Fibroblast of skin of back (primary cell): ENCODE measurements at regions not wholly inside any gene's neighbourhood (a gene's known extent, or its start where the extent isn't known, plus 50 kb on each side); places are given as distances from the start of the nearest gene placed in this dataset.
"Not testable (repeated sequence)": the region's sequence is repeated elsewhere in the genome, so short reads cannot be mapped to it uniquely, and the experiment has no call there.

Experiments used
- DNase-seq: peaks from one replicate; pipeline ENCODE4 v3.0.0-alpha.2; 2013

DNA sequence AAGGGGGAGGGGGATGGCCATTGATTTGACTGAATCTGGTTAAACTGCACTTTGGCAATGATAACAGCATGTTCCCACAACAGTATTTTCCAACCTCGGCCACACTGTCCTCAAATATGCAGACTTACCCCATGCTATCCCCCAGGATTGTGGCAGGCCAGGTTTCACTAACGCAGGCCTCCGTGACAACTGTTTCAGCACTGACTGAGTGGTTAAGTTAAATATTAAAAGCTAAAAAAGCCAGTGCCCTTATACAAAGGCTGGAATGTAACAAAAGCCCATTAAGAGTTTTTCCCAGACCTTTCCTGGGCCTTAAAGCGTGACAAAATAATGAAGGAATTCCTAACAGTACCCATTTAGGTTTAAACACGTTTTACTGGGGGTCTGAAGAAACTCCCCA lies 202.9 kb downstream of the USP25 start:
- DNase-seq = peak; percentile 15

DNA sequence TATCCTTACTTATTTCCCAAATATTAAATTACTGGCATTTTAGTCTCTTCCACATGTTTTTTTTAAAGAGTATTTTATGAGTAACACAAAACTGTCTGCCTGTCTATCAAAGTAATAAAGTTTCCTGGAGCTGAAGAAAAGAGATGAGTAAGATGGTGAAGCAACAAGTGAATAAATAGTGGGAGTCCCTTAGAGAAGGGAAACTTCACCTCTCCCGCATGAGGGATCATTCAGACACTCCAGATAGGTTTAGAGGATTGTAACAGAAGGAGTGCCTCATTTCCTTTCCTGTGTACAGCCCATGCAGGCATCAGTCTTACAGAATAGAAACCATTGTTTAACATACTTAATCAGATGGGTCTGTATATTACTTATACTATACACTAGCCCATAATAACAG lies 205.7 kb downstream of the USP25 start:
- no peak for DNase-seq

DNA sequence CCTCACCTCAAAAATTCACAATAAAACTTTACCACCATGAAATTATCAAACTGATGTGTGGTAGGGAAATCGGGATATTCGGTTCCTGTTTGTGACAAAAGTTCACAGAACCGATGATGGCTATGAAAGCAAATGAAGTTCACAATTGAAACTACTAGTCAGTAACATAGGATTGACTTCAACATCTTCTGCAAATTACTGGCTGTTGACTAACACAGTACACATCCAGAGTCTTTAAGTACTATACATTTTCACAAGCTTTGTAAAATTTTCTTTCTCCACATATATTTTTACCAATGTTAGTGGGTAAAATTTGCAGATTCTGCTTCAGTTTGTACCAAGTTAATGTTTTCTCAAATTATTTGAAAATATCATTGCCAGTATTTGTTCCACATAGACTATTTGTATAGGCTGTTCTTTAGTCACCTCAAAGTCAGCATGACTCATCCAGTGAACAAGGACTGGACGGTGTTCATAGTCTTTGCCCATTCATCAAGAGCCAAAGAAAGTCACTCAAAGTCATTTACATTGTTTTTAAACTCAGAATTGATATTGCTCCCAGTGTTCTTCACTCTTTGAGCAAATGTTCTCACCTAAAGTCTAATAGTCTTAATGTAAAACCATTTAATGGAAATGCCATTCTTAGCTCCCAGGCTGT lies 213.4 kb downstream of the USP25 start:
- DNase-seq = peak; percentile 34

DNA sequence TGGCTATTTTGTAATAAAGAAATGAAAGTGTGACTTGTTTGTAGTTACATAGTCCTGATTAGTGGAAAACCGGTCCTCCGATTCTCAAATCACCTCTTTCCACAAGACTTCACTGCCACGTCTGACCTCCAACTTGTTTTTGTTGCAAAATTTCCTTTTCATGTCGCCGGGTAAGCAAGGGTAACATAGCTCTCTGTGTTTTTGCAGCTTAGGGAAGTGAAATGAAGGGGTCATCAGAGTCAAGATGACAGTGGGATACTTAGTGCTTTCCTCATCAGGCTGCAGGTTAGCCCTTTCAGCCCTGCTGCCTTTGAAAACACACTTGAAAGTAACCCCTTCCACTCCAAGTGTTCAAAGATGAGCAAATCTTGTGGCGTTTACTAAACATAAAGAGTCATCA lies 217.9 kb downstream of the USP25 start:
- DNase-seq = no peak

DNA sequence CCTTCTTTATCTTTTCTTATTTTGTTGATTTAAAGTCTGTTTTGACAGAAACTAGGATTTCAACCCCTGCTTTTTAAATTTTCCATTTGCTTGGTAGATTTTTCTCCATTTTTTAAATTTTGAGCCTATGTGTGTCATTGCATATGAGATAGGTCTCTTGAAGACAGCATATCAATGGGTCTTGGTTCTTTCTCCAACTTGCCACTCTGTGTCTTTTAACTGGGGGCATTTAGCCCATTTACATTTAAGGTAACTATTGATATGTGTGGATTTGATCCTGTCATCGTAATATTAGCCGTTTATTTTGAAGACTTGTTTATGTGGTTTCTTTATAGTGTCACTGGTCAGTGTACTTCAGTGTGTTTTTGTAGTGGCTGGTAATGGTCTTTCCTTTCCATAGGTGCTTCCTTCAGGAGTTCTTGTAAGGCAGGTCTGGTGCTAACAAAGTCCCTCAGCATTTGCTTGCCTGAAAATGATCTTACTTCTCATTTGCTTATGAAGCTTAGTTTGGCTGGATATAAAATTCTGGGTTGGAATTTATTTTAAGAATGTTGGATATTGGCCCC lies 223.9 kb downstream of the USP25 start:
- no peak for DNase-seq

DNA sequence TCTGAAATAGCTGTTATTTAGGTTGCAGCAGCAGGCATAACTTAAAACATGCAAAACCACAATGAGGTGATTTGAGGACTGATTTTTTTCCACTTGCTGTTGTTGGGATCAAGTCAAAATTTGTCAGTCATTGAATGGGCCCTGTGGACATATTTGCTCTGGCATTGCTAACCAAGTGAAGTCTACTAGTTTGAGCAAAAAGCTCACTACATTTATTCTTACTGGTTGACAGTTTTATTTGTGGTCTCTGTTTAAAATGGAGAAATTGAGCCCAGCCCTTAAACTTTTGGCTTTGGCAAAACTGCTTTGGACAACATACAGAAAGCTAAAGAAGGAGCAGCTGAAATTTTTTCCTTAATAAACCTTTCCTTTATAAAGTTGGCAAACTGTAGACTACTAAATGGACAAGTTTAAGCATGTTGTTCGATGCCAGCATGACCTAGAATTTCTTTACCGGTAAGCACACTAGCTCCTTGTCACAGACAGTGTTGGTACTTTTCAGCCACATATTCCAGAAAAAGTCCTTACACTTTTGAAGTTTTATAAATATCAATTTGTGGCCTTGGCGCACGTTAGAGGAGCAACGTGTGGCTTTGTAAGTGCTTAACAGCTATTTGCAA lies 234.6 kb downstream of the USP25 start:
- no peak for DNase-seq

DNA sequence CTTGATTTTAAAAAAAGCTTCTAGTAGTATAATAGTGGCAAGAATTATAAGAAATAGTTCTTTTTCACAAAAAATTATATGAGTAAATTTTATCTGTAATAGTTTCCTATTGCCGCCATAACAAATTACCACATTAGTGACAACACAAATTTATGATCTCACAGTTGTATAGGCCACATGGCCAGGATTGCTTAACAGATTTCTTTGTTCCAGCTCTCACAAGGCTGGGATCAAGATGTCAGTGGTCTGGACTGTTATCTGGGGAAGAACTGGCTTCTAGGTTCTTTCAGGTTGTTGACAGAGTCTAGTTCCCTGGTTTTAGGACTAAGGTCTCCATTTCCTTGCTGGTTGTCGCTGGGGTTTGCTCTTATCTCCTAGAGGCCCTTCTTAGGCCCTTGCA lies 236.4 kb downstream of the USP25 start:
- DNase-seq = no peak

DNA sequence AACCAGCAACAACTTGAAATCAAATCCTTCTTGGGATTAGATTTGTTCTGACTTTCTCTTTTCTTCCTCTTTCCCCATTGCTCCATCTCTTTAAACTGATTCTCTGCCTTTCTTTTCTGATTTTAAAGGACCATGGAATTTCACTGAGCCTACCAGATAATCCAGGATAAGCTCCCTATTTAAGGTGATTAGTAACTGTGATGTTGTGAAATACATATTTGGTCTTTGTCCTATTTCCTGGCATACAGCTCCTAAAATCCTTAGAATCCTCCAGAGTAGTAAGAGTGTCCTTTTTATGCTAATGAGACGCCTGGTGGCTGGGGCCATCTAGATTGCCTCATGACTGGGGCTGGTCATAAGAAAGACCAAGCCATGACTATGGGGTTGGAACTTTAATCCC lies 236.9 kb downstream of the USP25 start:
- no peak for DNase-seq

DNA sequence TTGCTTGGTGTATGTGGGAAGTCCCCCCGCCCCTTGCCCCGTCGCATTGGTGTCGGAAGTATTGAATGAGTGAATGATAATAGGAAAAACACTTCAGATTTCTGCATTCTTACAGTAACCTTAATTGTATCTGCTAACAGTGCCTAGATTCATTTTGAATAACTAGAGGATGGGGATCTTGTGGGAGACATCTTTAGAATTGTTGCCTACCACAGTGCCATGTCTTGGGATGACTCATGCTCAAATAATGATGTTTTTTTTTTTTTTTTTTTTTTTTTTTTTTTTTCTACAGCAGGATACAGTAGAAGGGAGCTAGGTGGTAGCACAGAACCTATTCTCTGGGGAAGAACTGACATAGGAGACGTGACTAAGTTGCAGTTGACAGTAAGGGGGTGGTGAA lies 237.9 kb downstream of the USP25 start:
- DNase-seq = peak; percentile 66

DNA sequence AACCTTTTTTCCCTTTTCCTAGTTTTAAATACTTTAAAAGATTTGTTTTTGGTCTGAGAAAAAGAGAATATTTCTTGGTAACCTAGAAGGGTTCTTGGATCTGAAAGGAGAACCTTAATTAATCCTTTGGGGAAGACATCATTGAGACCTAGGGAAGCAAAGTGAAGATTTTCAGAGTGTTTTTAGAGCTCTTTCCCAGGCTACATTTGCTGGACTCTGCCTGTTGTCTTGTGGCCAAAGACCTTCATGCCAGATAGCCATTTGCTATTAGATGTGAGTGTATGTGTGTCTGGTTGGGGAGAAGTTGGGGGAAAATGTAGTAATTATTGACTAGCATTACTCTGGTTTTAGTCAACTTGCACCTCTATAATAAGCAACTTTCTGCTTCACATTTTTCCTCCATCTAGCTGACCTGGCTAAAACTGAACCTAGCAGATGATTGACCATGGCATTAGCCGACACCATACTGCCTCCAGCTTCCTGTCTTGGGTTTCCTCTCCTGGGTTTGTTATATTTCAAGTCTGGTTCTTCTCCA lies 239.1 kb downstream of the USP25 start:
- no peak for DNase-seq

DNA sequence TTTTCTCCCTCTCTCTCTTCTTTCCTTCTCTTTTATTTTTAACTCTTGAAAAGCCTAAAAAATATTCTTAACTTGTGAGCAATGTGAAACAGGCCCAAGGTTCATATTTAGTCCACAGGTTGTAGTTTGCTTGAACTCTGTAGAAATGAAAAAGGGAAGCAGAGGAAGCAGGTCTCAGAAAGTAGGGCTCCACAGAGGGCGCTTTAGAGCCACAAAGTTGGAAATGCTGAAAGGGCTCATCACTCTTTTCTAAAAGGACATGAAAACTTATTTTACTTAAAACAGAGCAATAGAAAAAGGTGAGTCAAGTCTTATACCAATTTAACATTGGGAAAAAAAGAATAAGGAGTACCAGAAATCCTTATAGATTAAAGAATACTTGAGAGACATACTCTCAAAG lies 247.0 kb downstream of the USP25 start:
- DNase-seq = no peak

DNA sequence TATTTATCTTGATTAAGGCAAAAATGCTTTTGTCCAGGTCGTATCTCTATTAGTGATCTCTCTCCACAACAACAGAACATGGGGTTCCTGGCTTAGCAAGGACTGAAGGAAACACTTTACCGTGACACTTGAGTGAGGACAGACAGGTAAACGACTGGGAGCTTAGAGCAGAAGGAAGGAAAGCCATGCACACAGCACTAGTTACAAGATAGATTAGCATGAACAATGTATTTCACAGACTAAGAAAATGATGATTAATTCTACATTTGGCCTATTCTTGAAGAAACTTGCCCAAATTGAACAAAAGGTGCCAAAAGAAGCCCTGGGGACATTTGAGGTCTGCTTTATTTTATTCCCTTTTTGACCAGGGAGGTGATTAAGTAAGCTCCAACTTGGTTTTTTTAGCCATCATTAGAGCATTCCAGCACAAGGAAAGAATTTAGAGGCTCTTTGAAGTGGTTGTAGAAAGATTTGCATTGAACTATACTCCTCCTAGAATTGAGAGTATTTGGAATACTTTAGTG lies 248.5 kb downstream of the USP25 start:
- DNase-seq = peak; percentile 44

DNA sequence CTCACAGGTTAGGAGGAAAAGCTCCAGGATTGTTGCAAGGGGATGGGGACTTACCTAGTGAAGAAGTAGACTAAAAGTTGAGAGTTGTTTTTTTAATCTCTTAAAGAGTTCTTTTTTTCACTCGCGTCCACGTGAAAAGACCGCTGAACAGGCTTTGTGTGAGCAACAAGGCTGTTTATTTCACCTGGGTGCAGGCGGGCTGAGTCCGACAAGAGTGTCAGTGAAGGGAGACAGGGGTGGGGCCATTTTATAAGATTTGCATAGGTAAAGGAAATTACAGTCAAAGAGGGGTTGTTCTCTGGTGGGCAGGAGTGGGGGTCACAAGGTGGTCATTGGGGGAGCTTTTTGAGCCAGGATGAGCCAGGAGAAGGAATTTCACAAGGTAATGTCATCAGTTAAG lies 249.7 kb downstream of the USP25 start:
- DNase-seq = not testable (repeated sequence)

DNA sequence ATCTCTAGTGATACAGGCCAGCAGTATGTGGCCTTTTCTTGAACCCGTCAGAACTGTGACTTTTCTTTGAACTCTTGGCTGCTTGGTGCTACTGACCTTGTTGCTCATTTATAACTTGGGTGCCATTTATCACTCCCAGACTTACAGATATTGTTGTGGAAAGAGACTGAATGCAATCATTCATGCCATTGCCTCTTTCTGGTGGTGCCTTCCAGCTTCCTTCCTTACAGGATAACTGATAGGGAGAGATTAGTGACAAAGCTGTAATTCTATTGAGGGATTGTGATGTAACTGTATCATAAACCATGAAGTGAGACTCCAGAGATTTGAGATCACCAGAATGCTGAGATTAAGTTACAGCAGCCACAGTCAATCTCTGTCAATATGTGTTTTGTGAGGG lies 256.5 kb downstream of the USP25 start:
- DNase-seq = no peak

DNA sequence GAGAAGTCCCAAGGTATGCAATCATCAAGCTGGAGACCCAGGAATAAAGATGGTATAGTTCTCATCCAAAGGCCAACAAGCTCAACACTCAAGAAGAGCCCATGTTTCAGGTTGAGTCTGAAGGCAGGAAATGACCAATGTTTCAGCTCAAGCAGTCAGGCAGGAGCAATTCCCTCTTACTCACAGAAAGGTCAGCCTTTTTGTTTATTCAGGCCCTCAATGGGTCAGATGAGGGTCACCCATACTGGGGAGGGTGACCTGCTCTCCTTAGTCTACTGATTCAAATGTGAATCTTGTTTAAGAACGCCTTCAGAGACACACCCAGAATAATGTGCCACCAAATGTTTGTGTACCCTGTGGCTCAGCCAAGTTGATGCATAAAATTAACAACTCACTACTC lies 262.4 kb downstream of the USP25 start:
- no peak for DNase-seq

DNA sequence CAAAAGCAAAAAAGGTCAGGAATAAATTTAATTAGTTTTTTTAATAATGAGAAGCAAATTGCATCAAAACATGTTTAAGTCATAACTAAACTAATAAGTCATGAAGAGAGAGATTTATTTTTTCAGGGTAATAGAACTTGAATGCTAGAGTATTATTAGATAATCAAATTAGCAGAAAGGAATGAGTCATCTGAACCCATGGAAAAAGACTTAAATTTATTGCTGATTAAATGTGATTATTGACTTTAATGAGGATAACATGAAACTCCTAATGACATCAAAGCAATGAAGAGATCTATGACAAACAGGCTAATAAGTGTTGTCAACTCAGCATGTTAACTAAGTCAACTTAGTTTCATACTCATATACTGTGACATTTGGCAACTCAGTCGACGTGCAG lies 264.2 kb downstream of the USP25 start:
- no peak for DNase-seq

DNA sequence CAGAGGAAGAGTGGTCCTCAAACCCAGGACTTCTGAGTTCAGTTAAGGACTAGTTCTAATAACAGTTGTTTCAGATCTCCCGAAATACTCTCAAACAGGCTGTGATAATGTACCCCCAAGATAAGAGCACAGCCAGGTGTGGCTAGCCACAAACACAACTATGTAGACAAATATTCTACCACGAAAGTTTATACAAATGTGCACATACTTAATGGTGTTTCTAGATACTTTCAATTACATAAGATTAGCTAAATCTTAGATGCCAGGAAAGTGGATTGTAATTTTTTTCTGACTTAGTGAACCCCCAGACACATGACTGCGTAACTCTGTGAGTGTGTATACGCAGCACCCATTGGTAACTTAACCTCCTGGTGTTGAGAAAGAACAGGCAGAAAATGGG lies 270.0 kb downstream of the USP25 start:
- DNase-seq = no peak

DNA sequence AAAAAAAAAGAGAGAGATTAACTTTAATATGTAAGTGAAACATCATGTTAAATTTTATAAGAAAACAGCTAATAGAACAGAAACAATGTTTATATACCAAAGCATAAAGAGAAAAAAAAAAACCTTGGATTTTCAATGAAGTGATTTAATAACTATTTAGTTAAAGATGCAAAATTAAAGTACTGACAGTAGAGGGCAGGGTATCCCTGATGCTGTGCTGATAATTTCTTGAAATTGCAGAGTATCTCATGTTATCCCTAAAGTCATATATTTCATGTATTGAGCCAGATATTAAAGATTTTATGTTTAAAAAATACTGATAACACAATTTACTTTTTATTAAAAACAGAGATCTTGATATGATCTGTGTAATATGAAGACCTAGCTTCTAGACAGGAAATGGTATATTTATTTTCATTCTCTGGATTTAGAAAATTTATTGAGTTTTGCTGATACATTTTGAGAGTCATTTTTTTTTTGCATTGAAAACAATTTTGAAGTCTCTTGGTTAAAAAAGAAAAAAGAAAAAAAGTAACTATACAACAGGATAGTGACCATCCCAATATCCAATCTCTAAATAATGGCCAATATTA lies 273.2 kb downstream of the USP25 start:
- DNase-seq = peak; percentile 37

DNA sequence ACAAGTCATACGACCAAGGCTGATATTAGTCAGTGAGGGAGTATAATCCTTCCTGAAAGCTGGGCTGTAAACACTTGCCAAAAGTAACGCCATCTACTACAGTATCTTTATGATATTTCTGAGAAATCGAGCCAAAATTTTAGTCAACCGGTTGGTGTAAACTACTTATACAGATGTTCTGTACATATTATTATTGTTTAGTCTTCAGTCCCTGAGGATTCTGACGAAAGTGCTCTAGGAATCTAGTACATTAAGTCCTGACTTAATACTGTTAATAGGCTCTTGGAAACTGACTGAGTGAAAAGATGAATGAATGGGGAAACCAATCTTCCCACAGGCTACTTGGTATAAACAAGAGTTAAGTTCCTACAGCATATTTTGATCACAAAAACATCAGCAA lies 274.3 kb downstream of the USP25 start:
- DNase-seq = no peak

DNA sequence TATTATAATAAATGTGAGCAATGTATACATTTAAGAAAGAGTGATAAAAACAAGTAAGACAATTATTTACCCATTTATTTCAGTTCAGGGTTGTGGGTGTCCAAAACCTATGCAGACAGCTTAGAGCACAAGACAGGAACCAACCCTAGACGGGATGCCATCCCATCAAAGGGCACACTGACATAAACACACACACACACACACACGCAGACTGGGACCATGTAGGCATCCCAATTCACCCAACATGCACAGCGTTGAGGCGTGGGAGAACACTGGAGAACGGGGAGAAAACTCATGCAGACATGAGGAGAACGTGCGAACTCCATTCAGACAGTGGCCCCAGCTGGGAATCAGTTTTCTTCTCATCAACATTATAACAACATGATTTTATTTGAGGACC lies 274.7 kb downstream of the USP25 start:
- no peak for DNase-seq

DNA sequence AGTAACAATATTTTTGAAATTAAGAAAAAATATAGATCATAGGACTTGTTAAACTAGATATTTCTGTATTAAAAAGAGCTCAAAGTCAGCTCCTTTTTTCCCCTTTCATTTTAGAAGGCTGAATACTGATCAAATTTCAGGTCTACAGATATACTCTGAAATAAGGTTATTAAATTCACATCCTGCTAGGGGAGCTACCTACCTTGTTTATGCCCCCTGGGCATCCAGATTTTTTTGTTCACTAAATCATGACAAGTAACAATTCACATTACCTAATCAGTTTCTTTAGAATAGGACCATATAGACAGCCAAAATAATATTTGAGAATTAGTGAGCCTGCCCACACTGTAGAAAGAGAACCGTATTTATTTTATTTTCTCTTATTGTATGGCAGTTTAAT lies 276.2 kb downstream of the USP25 start:
- no peak for DNase-seq

DNA sequence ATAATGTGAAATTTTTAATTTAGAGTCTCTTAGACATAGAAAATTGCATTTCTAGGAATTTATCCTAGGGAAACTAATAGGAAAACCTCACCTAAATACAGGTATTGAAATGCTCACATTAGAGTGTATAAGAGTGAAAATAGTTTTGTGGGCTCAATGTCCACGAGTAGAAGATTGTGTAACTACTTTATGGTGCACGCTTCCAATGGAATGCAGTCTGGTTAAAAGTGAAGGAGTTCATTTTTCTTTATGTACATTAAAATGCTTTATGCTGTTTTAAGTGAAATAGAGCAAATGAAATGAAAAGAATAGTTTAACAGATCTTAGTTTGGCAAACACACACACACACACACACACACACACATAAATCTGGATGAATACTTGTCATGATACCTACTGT lies 278.2 kb downstream of the USP25 start:
- peak; percentile 16 for DNase-seq

DNA sequence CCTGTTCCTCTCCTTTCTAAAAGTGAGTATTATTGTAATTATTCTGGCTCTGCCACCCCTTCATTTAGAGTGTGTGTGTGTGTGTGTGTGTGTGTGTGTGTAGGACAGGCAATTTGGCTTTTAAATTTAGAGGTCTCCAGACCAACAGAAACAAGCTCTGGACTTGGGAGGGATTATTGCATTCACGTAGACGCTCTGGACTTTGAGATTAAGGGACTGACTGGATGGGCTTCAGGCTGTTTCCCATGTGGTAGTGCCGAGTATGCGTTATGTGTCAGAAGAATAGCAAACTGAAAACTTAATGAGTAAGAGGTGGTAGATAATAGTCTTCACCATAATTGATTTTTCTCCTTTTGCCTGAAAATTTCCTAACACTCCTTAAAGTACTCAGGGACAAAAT lies 281.9 kb downstream of the USP25 start:
- DNase-seq = no peak

DNA sequence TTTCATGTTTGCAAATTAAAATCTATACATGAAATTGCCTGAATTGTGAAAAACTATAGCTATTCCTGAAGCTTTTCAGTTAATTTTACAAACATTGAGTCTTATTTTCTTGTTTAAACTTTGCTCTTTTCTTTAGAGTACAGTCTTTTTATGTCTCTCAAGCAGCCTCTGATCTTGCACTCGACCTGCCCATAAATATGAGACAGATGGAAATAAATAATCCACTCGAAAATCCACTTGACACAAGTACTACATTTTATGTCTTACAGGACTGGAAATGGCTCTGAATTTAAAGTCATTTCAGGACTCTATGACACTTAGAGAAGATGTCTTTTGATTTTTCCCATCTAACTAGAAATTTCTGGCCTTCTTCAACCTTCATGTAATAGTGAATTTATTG lies 283.8 kb downstream of the USP25 start:
- no peak for DNase-seq
